ENCODE measurements at regions not wholly inside any gene's neighbourhood (a gene's known extent, or its start where the extent isn't known, plus 50 kb on each side); places are given as distances from the start of the nearest gene placed in this dataset.

DNA sequence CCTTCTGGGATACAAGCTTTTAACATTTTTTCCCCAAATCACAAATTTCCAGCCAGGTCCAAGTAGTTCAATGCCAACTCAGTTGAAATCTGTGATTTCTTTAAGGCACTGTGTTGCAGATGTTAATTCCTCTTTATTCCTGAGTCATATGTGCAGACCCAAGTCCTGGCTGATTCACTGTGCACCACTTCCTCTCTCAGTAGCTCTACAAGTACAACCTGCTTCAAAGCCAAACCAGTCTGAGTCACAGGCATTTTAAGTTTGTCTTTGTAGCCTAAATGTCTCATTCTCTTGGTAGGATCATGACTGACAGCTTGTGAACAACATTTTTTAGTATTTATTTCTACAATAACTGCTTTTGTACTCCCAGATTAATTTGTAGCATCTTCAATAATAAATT, 165.6 kb upstream of the S100G start:
- no peaks in the 10 kb centered on the region for H3K9me3 ChIP-seq (ENCODE audit: severe bottlenecking)
- no peak overlapping the region for H3K27ac ChIP-seq
- no peak overlapping the region for H3K4me3 ChIP-seq (ENCODE audit: low read depth, low read length)
- no peak for DNase-seq
- TF ChIP-seq, protein P1, sequence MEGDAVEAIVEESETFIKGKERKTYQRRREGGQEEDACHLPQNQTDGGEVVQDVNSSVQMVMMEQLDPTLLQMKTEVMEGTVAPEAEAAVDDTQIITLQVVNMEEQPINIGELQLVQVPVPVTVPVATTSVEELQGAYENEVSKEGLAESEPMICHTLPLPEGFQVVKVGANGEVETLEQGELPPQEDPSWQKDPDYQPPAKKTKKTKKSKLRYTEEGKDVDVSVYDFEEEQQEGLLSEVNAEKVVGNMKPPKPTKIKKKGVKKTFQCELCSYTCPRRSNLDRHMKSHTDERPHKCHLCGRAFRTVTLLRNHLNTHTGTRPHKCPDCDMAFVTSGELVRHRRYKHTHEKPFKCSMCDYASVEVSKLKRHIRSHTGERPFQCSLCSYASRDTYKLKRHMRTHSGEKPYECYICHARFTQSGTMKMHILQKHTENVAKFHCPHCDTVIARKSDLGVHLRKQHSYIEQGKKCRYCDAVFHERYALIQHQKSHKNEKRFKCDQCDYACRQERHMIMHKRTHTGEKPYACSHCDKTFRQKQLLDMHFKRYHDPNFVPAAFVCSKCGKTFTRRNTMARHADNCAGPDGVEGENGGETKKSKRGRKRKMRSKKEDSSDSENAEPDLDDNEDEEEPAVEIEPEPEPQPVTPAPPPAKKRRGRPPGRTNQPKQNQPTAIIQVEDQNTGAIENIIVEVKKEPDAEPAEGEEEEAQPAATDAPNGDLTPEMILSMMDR (IDR thresholded peaks at IDR 0.05; ENCODE audit: low read depth, low read length), result no peak
- peaks cover 27% of the 10 kb centered on the region for H3K27me3 ChIP-seq (ENCODE audit: insufficient read depth, low read depth, severe bottlenecking)
- H3K36me3 ChIP-seq, result no peaks in the 10 kb centered on the region

DNA sequence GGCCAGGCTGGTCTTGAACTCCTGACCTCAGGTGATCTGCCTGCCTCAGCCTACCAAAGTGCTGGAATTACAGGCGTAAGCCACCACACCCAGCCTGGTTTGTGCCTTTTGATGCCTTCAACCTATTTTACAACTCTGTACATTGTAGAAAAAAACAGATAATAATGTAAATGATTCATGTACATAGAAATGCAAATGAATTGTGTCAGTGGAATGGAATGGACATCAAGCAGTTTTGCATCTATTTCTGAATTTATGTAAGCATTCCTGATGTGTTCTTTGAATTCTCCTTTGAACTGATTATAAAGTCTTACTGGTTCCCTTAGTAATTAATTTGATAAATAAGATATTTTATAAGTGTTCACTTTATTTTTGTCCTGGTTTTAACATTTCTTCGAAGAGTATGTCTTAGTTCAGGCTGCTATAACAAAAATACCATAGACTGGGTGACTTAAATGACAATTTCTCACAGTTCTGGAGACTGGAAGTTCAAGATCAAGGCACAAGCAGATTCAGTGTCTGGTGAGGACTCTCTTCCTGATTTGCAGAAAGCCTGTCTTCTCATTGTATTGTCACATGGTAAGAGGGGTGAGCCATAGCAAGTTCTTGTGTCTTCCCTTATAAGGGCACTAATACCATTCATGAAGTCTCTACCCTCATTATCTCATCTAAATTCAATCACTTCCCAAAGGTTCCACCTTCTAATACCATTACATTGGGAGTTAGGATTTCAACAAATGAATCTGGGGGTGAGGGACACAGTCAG, 162.2 kb upstream of the S100G start:
- Histone ChIP-seq H3K4me3 (ENCODE audit: low read depth, low read length) (no peak overlapping the region), H3K27me3 (ENCODE audit: insufficient read depth, low read depth, severe bottlenecking) (peaks cover 23% of the 10 kb centered on the region), H3K36me3 (no peaks in the 10 kb centered on the region), H3K27ac (no peak overlapping the region), H3K9me3 (ENCODE audit: severe bottlenecking) (no peaks in the 10 kb centered on the region)
- TF ChIP-seq, protein P1 (IDR thresholded peaks at IDR 0.05; ENCODE audit: low read depth, low read length), result no peak
- DNase-seq, result no peak

DNA sequence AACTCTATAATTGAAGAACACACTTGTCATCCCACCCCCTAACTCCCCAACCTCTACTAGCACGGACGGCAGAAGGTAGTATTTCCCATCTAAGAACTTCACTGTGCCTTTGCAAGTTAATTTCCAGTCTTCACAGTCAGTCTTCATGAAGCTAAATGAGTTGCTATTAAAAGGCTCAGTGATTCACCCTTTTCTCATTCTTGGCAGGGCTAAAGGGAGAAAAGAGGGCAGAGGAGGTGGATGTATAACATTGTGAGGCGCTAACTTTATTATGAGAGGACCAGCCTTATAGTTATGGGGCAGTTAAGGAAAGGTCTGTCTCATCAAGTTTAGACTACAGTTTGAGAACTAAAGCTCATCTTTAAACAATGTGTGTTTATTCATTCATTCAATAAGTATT, 161.0 kb upstream of the S100G start:
- Histone ChIP-seq H3K27ac (no peak overlapping the region), H3K4me3 (ENCODE audit: low read depth, low read length) (no peak overlapping the region), H3K27me3 (ENCODE audit: insufficient read depth, low read depth, severe bottlenecking) (peaks cover 27% of the 10 kb centered on the region), H3K9me3 (ENCODE audit: severe bottlenecking) (no peaks in the 10 kb centered on the region), H3K36me3 (no peaks in the 10 kb centered on the region)
- DNase-seq, result no peak
- TF ChIP-seq, protein P1 (IDR thresholded peaks at IDR 0.05; ENCODE audit: low read depth, low read length), result no peak

DNA sequence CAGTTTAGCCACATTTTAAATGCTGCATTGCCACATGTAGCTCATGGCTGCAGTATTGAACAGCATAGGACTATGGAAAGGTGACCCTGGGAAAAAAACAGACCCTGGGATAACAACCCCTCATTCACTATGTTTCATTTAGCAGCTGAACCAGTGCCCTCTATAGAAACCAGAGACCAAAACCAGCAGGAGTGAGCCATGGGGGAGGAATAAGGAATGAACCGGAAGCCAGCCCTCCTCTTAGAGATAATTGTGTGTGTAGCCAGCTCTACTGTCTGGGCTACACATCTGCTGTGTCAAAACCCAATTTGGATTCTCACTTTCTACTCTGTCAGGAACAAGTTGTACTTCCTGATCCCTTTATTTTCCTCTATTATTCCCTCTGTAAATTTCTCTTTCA, 158.5 kb upstream of the S100G start:
- Histone ChIP-seq H3K27me3 (ENCODE audit: insufficient read depth, low read depth, severe bottlenecking) (peaks cover 32% of the 10 kb centered on the region), H3K27ac (no peak overlapping the region)

DNA sequence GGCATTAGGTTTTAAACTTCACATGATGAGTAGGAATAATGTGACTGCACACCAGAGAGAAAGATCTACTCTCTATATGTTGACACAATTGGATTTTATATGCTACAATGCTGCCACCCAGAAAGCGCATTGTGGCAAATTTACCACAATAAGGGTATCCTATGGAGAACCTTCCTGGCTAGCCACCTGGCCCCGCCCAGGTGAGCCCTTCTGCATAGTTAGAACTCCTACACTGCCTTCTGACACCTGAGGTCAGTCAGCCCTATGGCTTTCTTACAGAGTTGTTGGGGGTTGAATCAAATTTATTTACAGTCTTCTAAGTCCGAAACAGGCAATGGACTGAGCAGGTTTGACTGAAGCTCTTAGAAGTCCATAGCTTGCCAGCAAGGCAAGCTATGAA, 153.8 kb upstream of the S100G start:
- H3K4me3 ChIP-seq (ENCODE audit: low read depth, low read length), result no peak overlapping the region
- no peaks in the 10 kb centered on the region for H3K36me3 ChIP-seq
- DNase-seq, result no peak

More for the DNA sequence above, 158.5 kb upstream of the S100G start:
- DNase-seq, result no peak
- Histone ChIP-seq H3K4me3 (ENCODE audit: low read depth, low read length) (no peak overlapping the region), H3K36me3 (no peaks in the 10 kb centered on the region), H3K9me3 (ENCODE audit: severe bottlenecking) (no peaks in the 10 kb centered on the region)
- TF ChIP-seq, protein P1 (IDR thresholded peaks at IDR 0.05; ENCODE audit: low read depth, low read length), result no peak

More for the DNA sequence above, 153.8 kb upstream of the S100G start:
- Histone ChIP-seq H3K27ac (no peak overlapping the region), H3K27me3 (ENCODE audit: insufficient read depth, low read depth, severe bottlenecking) (peaks cover 28% of the 10 kb centered on the region), H3K9me3 (ENCODE audit: severe bottlenecking) (no peaks in the 10 kb centered on the region)
- TF ChIP-seq, protein P1 (IDR thresholded peaks at IDR 0.05; ENCODE audit: low read depth, low read length), result no peak

Measured in WERI-Rb-1 (cell line).